ENCODE measurements at regions not wholly inside any gene's neighbourhood (a gene's known extent, or its start where the extent isn't known, plus 50 kb on each side); places are given as distances from the start of the nearest gene placed in this dataset.
"Not testable (repeated sequence)": the region's sequence is repeated elsewhere in the genome, so short reads cannot be mapped to it uniquely, and the experiment has no call there.

GRCh38 chr17:27365329-27365945 lies 71.5 kb downstream of the WSB1 start:
- not testable (repeated sequence) for DNase-seq (ENCODE audit: low spot score); H3K27ac Mint-ChIP-seq; H3K36me3 Mint-ChIP-seq (ENCODE audit: low read depth); H3K4me3 Mint-ChIP-seq; H3K9me3 Mint-ChIP-seq; H3K4me1 Mint-ChIP-seq (ENCODE audit: low read depth); H3K27me3 Mint-ChIP-seq (ENCODE audit: low read depth)

GRCh38 chr17:27366437-27366836 lies 72.5 kb downstream of the WSB1 start:
- peaks cover 8% of the 10 kb centered on the region for H3K9me3 Mint-ChIP-seq
- H3K27ac Mint-ChIP-seq, result no peak overlapping the region
- H3K27me3 Mint-ChIP-seq (ENCODE audit: low read depth), result peaks cover 2% of the 10 kb centered on the region
- H3K4me3 Mint-ChIP-seq, result no peak overlapping the region
- no peak for DNase-seq (ENCODE audit: low spot score)
- H3K36me3 Mint-ChIP-seq (ENCODE audit: low read depth), result no peaks in the 10 kb centered on the region
- no peaks in the 10 kb centered on the region for H3K4me1 Mint-ChIP-seq (ENCODE audit: low read depth)

GRCh38 chr17:27367121-27367981 lies 73.4 kb downstream of the WSB1 start:
- Mint-ChIP-seq H3K27me3 (ENCODE audit: low read depth) (peaks cover 2% of the 10 kb centered on the region), H3K4me1 (ENCODE audit: low read depth) (no peaks in the 10 kb centered on the region), H3K27ac (no peak overlapping the region), H3K9me3 (peaks cover 14% of the 10 kb centered on the region), H3K36me3 (ENCODE audit: low read depth) (no peaks in the 10 kb centered on the region), H3K4me3 (no peak overlapping the region)
- DNase-seq (ENCODE audit: low spot score), result no peak

GRCh38 chr17:27368151-27368795 lies 74.4 kb downstream of the WSB1 start:
- Mint-ChIP-seq H3K4me3 (no peak overlapping the region), H3K36me3 (ENCODE audit: low read depth) (peaks cover 4% of the 10 kb centered on the region), H3K4me1 (ENCODE audit: low read depth) (no peaks in the 10 kb centered on the region)

GRCh38 chr17:27368980-27369379 lies 75.1 kb downstream of the WSB1 start:
- DNase-seq (ENCODE audit: low spot score), result no peak
- H3K27ac Mint-ChIP-seq, result no peak overlapping the region
- no peak overlapping the region for H3K4me3 Mint-ChIP-seq
- H3K36me3 Mint-ChIP-seq (ENCODE audit: low read depth), result peaks cover 7% of the 10 kb centered on the region
- no peaks in the 10 kb centered on the region for H3K4me1 Mint-ChIP-seq (ENCODE audit: low read depth)
- peaks cover 25% of the 10 kb centered on the region for H3K9me3 Mint-ChIP-seq
- H3K27me3 Mint-ChIP-seq (ENCODE audit: low read depth), result peaks cover 5% of the 10 kb centered on the region

More at GRCh38 chr17:27368151-27368795, 74.4 kb downstream of the WSB1 start:
- H3K27me3 Mint-ChIP-seq (ENCODE audit: low read depth), result peaks cover 5% of the 10 kb centered on the region
- no peak for DNase-seq (ENCODE audit: low spot score)
- H3K9me3 Mint-ChIP-seq, result peaks cover 21% of the 10 kb centered on the region
- H3K27ac Mint-ChIP-seq, result no peak overlapping the region

GRCh38 chr17:27370776-27371175 lies 76.9 kb downstream of the WSB1 start:
- Mint-ChIP-seq H3K27ac (no peak overlapping the region), H3K9me3 (peaks cover 36% of the 10 kb centered on the region), H3K27me3 (ENCODE audit: low read depth) (peaks cover 10% of the 10 kb centered on the region), H3K36me3 (ENCODE audit: low read depth) (peaks cover 7% of the 10 kb centered on the region), H3K4me1 (ENCODE audit: low read depth) (no peaks in the 10 kb centered on the region), H3K4me3 (no peak overlapping the region)
- no peak for DNase-seq (ENCODE audit: low spot score)

- H3K27ac Mint-ChIP-seq, result not testable (repeated sequence)
- H3K9me3 Mint-ChIP-seq, result peaks cover 36% of the 10 kb centered on the region
Measured at GRCh38 chr17:27373695-27374094, 79.8 kb downstream of the WSB1 start.

GRCh38 chr17:27376637-27377547 lies 79.4 kb upstream of the KSR1 start:
- no peak for DNase-seq (ENCODE audit: low spot score)
- Mint-ChIP-seq H3K4me3 (no peak overlapping the region), H3K36me3 (ENCODE audit: low read depth) (peaks cover 7% of the 10 kb centered on the region), H3K27me3 (ENCODE audit: low read depth) (peaks cover 34% of the 10 kb centered on the region), H3K27ac (no peak overlapping the region), H3K9me3 (peaks cover 24% of the 10 kb centered on the region), H3K4me1 (ENCODE audit: low read depth) (peaks cover 6% of the 10 kb centered on the region)

More at GRCh38 chr17:27373695-27374094, 79.8 kb downstream of the WSB1 start:
- not testable (repeated sequence) for H3K36me3 Mint-ChIP-seq (ENCODE audit: low read depth); DNase-seq (ENCODE audit: low spot score); H3K4me1 Mint-ChIP-seq (ENCODE audit: low read depth); H3K4me3 Mint-ChIP-seq
- H3K27me3 Mint-ChIP-seq (ENCODE audit: low read depth), result peaks cover 14% of the 10 kb centered on the region

GRCh38 chr17:27378482-27379175 lies 77.6 kb upstream of the KSR1 start:
- Mint-ChIP-seq H3K4me3 (no peak overlapping the region), H3K27ac (no peak overlapping the region), H3K9me3 (peaks cover 12% of the 10 kb centered on the region), H3K36me3 (ENCODE audit: low read depth) (no peaks in the 10 kb centered on the region), H3K27me3 (ENCODE audit: low read depth) (peaks cover 30% of the 10 kb centered on the region), H3K4me1 (ENCODE audit: low read depth) (peaks cover 6% of the 10 kb centered on the region)
- DNase-seq (ENCODE audit: low spot score), result no peak

- H3K27me3 Mint-ChIP-seq (ENCODE audit: low read depth), result peaks cover 28% of the 10 kb centered on the region
- H3K4me3 Mint-ChIP-seq, result no peak overlapping the region
- no peak overlapping the region for H3K27ac Mint-ChIP-seq
- H3K4me1 Mint-ChIP-seq (ENCODE audit: low read depth), result peaks cover 6% of the 10 kb centered on the region
- no peak for DNase-seq (ENCODE audit: low spot score)
- peaks cover 4% of the 10 kb centered on the region for H3K9me3 Mint-ChIP-seq
- H3K36me3 Mint-ChIP-seq (ENCODE audit: low read depth), result no peaks in the 10 kb centered on the region
Measured at GRCh38 chr17:27379888-27380533, 76.2 kb upstream of the KSR1 start.

GRCh38 chr17:27380551-27380950 lies 75.7 kb upstream of the KSR1 start:
- Mint-ChIP-seq H3K27me3 (ENCODE audit: low read depth) (peaks cover 26% of the 10 kb centered on the region), H3K4me3 (no peak overlapping the region), H3K27ac (no peak overlapping the region), H3K4me1 (ENCODE audit: low read depth) (peaks cover 6% of the 10 kb centered on the region), H3K9me3 (no peaks in the 10 kb centered on the region), H3K36me3 (ENCODE audit: low read depth) (no peaks in the 10 kb centered on the region)
- no peak for DNase-seq (ENCODE audit: low spot score)

GRCh38 chr17:27381007-27381501 lies 75.2 kb upstream of the KSR1 start:
- no peak overlapping the region for H3K27ac Mint-ChIP-seq
- H3K36me3 Mint-ChIP-seq (ENCODE audit: low read depth), result no peaks in the 10 kb centered on the region
- H3K27me3 Mint-ChIP-seq (ENCODE audit: low read depth), result peaks cover 26% of the 10 kb centered on the region
- no peaks in the 10 kb centered on the region for H3K9me3 Mint-ChIP-seq
- peaks cover 6% of the 10 kb centered on the region for H3K4me1 Mint-ChIP-seq (ENCODE audit: low read depth)
- H3K4me3 Mint-ChIP-seq, result no peak overlapping the region
- DNase-seq (ENCODE audit: low spot score), result peak; percentile 80

Data from T-helper 2 cell treated with Interferon-gamma antibody and Interleukin-4, amounts not matched to agents 5 μg/mL and 100 μg/mL, for 36 hours (primary cell).